Heart left ventricle (tissue), 16 donors: ENCODE measurements at regions not wholly inside any gene's neighbourhood (a gene's known extent, or its start where the extent isn't known, plus 50 kb on each side); places are given as distances from the start of the nearest gene placed in this dataset.

Experiments
- ATAC-seq, 4 donors: fragments of 200-7000 bp; cut with Tn5 transposase; one replicate each; pipeline ENCODE4 v1.9.1; 2020 to 2022; ENCODE audit warnings: moderate library complexity in 4 of 4, mild to moderate bottlenecking in 3 of 4, moderate number of reproducible peaks in 1 of 4
- DNase-seq, 5 donors: peaks; one replicate each; pipeline ENCODE4 v3.0.0-alpha.2; 2020
- H3K27ac ChIP-seq, 12 donors: fragments of 200-600 bp; sonication (generic) in 4 of 12; one replicate each; pipeline versions ENCODE4 v1.5.0 to v1.8.0; 2016 to 2022; ENCODE audit warnings: mild to moderate bottlenecking in 2 of 12
- H3K27me3 ChIP-seq, 9 donors: fragments of 200-600 bp; sonication (generic) in 2 of 9; one replicate each; pipeline versions ENCODE4 v1.5.1 to v1.8.0; 2016 to 2022; ENCODE audit warnings: mild to moderate bottlenecking in 3 of 9
- H3K36me3 ChIP-seq, 9 donors: fragments of 200-600 bp; sonication (generic) in 2 of 9; one replicate each; pipeline versions ENCODE4 v1.5.0 to v1.8.0; 2018 to 2022; ENCODE audit warnings: mild to moderate bottlenecking in 2 of 9
- H3K4me1 ChIP-seq, 12 donors: fragments of 200-600 bp; sonication (generic) in 4 of 12; one replicate each; pipeline versions ENCODE4 v1.5.0 to v1.8.0; 2016 to 2022; ENCODE audit warnings: mild to moderate bottlenecking in 3 of 12
- H3K4me3 ChIP-seq, 12 donors: fragments of 200-600 bp; sonication (generic) in 4 of 12; one replicate each; pipeline versions ENCODE4 v1.5.0 to v1.8.0; 2017 to 2022; ENCODE audit warnings: mild to moderate bottlenecking in 9 of 12, moderate library complexity in 4 of 12
- H3K9me3 ChIP-seq, 12 donors: fragments of 200-600 bp; sonication (generic) in 4 of 12; one replicate each; pipeline versions ENCODE4 v1.5.0 to v1.8.0; 2016 to 2022; ENCODE audit warnings: mild to moderate bottlenecking in 1 of 12
- CTCF ChIP-seq, 12 donors: fragments of 200-600 bp; sonication (generic) in 4 of 12; IDR thresholded peaks; one replicate each; pipeline versions ENCODE4 v1.5.0 to v1.8.0; 2018 to 2022; ENCODE audit warnings: antibody characterized with exemption in 12 of 12, mild to moderate bottlenecking in 5 of 12
- POLR2A ChIP-seq, 2 donors: fragments of 450-650 bp; IDR thresholded peaks; one replicate each; pipeline ENCODE4 v1.6.1; 2017; ENCODE audit warnings: antibody characterized with exemption in 2 of 2, mild to moderate bottlenecking in 2 of 2, moderate library complexity in 2 of 2
- WGBS, 4 donors: extraction: QIAGEN DNeasy Blood & Tissue Kit in 2 of 4; methylation state at CpG; one replicate each; pipeline versions ENCODE4 v1.1.5 to v1.1.7; 2013 to 2018; 5-methylcytosine and 5-hydroxymethylcytosine counted together
- intact Hi-C, 10 donors: fragments of 100-400 bp; cut with DNase I; formaldehyde crosslinking; loops; one replicate each; pipeline versions ENCODE4 v1.11.1 to v1.14.2; 2022
- donor health status: ischemic (EF 13 %, LVEDD 7.1; RV severe dilation, severe dysfunction).
- donor health status: healthy with polysubstance abuse.
- donor health status: DM: no; HTN: yes; CAD: no.
- donor health status: DM: no; HTN: no; CAD: no.
- donor health status: ischemic (EF 25% LVEDD 6.9; RV normal size, moderate dysfunction).
- donor health status: ischemic (EF 25% LVEDD 5.7; RV mildly dilated, moderate dysfunction).
- donor health status: healthy.
- donor health status: DM: yes; HTN: yes; CAD: no.
- donor health status: ischemic (EF 35%, LVEDD 5.7; RV mildly dilated, moderate dysfunction).
- donor health status: nonischemic (EF 11% LVEDD 7.7; RV severe dilation, severe dysfunction).
- donor health status: DM: yes; HTN: yes; CAD: no.
- donor health status: PGD.
- donor health status: ischemic (EF 29% LVEDD 5.4; RV normal size, mild dysfunction).
- donor health status: nonischemic (EF 23%, LVEDD 6.1; RV moderate dilation, normal function).

- Histone ChIP-seq H3K27ac (no peak overlapping the region), H3K36me3 (no peaks in the 10 kb centered on the region), H3K4me3 (no peak overlapping the region), H3K4me1 (no peaks in the 10 kb centered on the region), H3K27me3 (peaks cover 0 to 15% (median 0%) of the 10 kb centered on the region in 9 donors), H3K9me3 (no peaks in the 10 kb centered on the region)
- no peak for DNase-seq
- TF ChIP-seq POLR2A (IDR thresholded peaks at IDR 0.05) (no peak), CTCF (IDR thresholded peaks at IDR 0.05) (no peak)
- 84 to 93% (median 90%) methylated on average over 2 of the region's 2 CpGs for WGBS, 4 donors
- intact Hi-C loops = loop anchor here in 3 of 10 donors (5.0 to 10.0 kb wide), 4 partner anchors 341 to 698 kb away; no protein-coding TSS in a partner anchor
- no peak for ATAC-seq
These were observed 306.8 kb downstream of the TUSC7 start for GRCh38 chr3:117016378-117016777.

- no peak overlapping the region for H3K4me3 ChIP-seq
These were observed 307.7 kb downstream of the TUSC7 start for GRCh38 chr3:117017135-117017894.

GRCh38 chr3:117018655-117019054 is 309.1 kb downstream of the TUSC7 start:
- Histone ChIP-seq H3K9me3 (no peaks in the 10 kb centered on the region), H3K4me3 (no peak overlapping the region), H3K36me3 (no peaks in the 10 kb centered on the region), H3K27me3 (peaks cover 0 to 15% (median 0%) of the 10 kb centered on the region in 9 donors), H3K27ac (no peak overlapping the region), H3K4me1 (no peaks in the 10 kb centered on the region)
- TF ChIP-seq CTCF (IDR thresholded peaks at IDR 0.05) (no peak), POLR2A (IDR thresholded peaks at IDR 0.05) (no peak)
- intact Hi-C loops = loop anchor here in 3 of 10 donors (5.0 to 10.0 kb wide), 4 partner anchors 339 to 696 kb away; no protein-coding TSS in a partner anchor
- DNase-seq (no peak), ATAC-seq (no peak)
- 48 to 51% (median 49%) methylated on average over 5 of the region's 5 CpGs for WGBS, 4 donors

More at GRCh38 chr3:117017135-117017894, 307.7 kb downstream of the TUSC7 start:
- 54 to 70% (median 60%) methylated on average over 6 to 7 of the region's 7 CpGs for WGBS, 4 donors
- Histone ChIP-seq H3K36me3 (no peaks in the 10 kb centered on the region), H3K27me3 (peaks cover 0 to 15% (median 0%) of the 10 kb centered on the region in 9 donors), H3K9me3 (no peaks in the 10 kb centered on the region), H3K27ac (no peak overlapping the region), H3K4me1 (no peaks in the 10 kb centered on the region)
- TF ChIP-seq POLR2A (IDR thresholded peaks at IDR 0.05) (no peak), CTCF (IDR thresholded peaks at IDR 0.05) (no peak)
- no peak for DNase-seq
- no peak for ATAC-seq
- intact Hi-C loops = loop anchor here in 3 of 10 donors (5.0 to 10.0 kb wide), 4 partner anchors 340 to 697 kb away; no protein-coding TSS in a partner anchor

- peak; percentile 37 to 76 (median 60) for TF ChIP-seq CTCF (IDR thresholded peaks at IDR 0.05)
- TF ChIP-seq POLR2A (IDR thresholded peaks at IDR 0.05) = no peak
- 18 to 21% (median 20%) methylated on average over 7 of the region's 7 CpGs for WGBS, 4 donors
- peak in 4 of 5 donors; percentile 27 to 35 (median 28) for DNase-seq
- Histone ChIP-seq H3K36me3 (no peaks in the 10 kb centered on the region), H3K4me3 (no peak overlapping the region), H3K4me1 (no peaks in the 10 kb centered on the region), H3K27ac (no peak overlapping the region), H3K27me3 (peaks cover 0 to 15% (median 0%) of the 10 kb centered on the region in 9 donors), H3K9me3 (no peaks in the 10 kb centered on the region)
- intact Hi-C loops = loop anchor here in 3 of 10 donors (5.0 to 10.0 kb wide), 4 partner anchors 338 to 696 kb away; no protein-coding TSS in a partner anchor
- ATAC-seq = peak in 3 of 4 donors; percentile 67 to 90 (median 76)
These were observed 309.6 kb downstream of the TUSC7 start for GRCh38 chr3:117019082-117019713.
